Activated naive CD4-positive, alpha-beta T cell treated with anti-CD3 and anti-CD28 coated beads, Interleukin-2, amount 50 U/mL, for 72 hours (primary cell): ENCODE measurements at regions not wholly inside any gene's neighbourhood (a gene's known extent, or its start where the extent isn't known, plus 50 kb on each side); places are given as distances from the start of the nearest gene placed in this dataset.

Experiments used
- ATAC-seq, 2 donors: fragments of 150-1000 bp; cut with Tn5 transposase; 2 replicates each; pipeline ENCODE4 v1.10.0; 2021; ENCODE audit warnings: mild to moderate bottlenecking in 2 of 2, moderate library complexity in 2 of 2
- DNase-seq, 2 donors: peaks; one replicate each; pipeline ENCODE4 v3.0.0; 2021 to 2022; ENCODE audit warnings: low spot score in 2 of 2
- H3K27ac Mint-ChIP-seq, 2 donors: one replicate each; pipeline ENCODE4 v1.8.0; 2022; ENCODE audit warnings: mild to moderate bottlenecking in 2 of 2, mixed read lengths in 2 of 2
- H3K36me3 Mint-ChIP-seq, 2 donors: one replicate each; pipeline ENCODE4 v1.8.0; 2022; ENCODE audit warnings: mixed read lengths in 2 of 2
- H3K9me3 Mint-ChIP-seq, 2 donors: one replicate each; pipeline ENCODE4 v1.8.0; 2022; ENCODE audit warnings: mixed read lengths in 2 of 2

- Mint-ChIP-seq H3K36me3 (no peaks in the 10 kb centered on the region), H3K9me3 (peaks cover 0 to 4% of the 10 kb centered on the region in 2 donors)
- no peak for ATAC-seq
Observed at GRCh38 chr18:60675801-60676200, 303.2 kb upstream of the MC4R start.

DNA sequence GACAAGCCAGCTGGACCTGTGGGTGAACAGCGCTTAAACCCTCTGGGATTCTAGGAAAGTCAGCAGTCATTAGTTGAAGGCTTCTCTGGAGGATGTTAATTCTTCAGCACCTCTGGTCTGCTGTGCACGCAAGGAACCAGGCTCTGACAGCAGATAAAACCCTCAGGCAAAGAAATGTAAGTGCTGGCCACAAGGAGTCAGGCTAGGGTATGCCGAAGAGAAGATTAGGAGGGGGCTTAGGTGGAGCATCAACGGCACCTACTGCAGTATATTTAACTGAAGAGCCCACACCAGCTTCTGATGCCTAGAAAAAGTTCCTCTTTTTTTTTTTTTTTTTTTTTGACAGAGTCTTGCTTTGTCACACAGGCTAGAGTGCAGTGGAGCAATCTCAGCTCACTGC lies 304.2 kb upstream of the MC4R start:
- peaks cover 0 to 4% of the 10 kb centered on the region in 2 donors for H3K9me3 Mint-ChIP-seq
- no peak overlapping the region for H3K27ac Mint-ChIP-seq
- H3K36me3 Mint-ChIP-seq: no peaks in the 10 kb centered on the region
- no peak for DNase-seq
- ATAC-seq: no peak

More at GRCh38 chr18:60675801-60676200, 303.2 kb upstream of the MC4R start:
- no peak for DNase-seq
- H3K27ac Mint-ChIP-seq: no peak overlapping the region

DNA sequence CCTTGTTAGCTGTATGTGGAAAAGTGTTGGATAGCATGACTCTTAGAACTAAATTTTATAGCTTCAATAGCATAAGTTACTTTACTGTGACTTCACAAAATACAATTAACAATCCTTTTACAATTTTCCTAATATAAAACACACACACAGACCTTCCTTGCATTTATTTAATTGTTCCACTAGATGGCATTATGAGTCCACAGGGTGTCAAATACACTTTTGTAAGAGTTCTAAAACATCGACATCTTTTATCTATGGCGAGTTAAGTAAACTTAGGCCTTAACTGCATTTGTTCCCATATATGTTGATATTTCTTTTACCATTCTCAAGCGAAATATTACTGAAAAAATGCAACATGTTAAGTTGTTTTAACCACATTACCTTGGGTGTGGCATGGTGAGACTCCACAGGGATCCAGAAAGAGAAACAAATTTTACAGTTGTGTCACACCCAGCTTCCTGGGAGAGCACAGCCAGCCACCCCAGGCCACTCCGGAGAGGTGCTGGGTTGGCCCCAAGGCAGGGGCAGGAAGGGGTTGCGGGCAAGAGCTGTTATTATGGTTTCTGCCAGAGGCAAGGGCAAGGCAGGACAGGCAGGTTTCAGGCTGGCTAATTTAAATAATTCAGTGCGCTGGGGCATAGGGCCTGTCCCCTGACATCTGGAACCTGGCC lies 312.4 kb upstream of the MC4R start:
- Mint-ChIP-seq H3K9me3 (peaks cover 10 to 13% of the 10 kb centered on the region in 2 donors), H3K36me3 (no peaks in the 10 kb centered on the region), H3K27ac (no peak overlapping the region)
- ATAC-seq (no peak), DNase-seq (no peak)

DNA sequence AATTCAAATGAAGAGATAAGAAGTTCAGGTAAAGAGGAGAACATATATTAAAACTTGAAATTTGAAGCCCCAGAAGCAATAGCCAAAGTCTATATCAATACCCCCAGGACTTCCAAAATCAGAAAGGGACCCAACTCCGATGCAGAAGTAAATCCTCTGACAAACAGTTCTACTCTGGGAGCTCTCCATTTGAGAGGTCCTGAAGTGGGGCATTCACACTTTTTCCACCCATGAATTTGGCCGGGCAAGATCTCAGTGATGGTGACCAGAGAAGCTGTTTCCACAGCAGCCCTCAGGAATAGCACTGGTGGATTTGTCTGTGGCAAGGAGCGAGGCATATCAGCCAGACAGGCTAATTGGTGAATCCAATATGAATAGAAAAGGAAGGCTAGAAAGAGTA lies 313.6 kb upstream of the MC4R start:
- Mint-ChIP-seq H3K9me3 (peaks cover 6 to 13% of the 10 kb centered on the region in 2 donors), H3K27ac (no peak overlapping the region), H3K36me3 (no peaks in the 10 kb centered on the region)
- DNase-seq (no peak), ATAC-seq (no peak)

- ATAC-seq (no peak), DNase-seq (no peak)
- H3K9me3 Mint-ChIP-seq: peaks cover 0 to 8% of the 10 kb centered on the region in 2 donors
- no peak overlapping the region for H3K27ac Mint-ChIP-seq
- H3K36me3 Mint-ChIP-seq: no peaks in the 10 kb centered on the region
Observed at GRCh38 chr18:60691061-60691460, 318.5 kb upstream of the MC4R start.

DNA sequence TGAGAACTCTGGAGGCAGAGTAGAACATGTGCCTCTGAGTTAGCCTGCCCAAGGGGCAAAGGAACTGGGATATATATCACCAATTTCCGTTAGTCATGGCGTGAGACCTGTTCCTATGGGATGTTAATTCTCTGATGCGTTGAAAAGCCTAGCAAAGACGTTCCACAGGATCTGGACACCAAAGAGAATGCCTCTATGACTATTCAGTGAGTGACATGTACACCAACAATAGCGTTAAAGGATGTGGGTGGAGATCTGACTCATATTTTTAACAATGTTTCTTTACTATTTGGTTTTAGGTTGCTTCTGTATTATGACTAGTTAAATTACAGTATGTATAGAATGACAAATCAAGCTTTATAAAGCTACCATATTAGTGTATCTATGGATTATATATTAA lies 320.9 kb upstream of the MC4R start:
- Mint-ChIP-seq H3K9me3 (no peaks in the 10 kb centered on the region), H3K36me3 (no peaks in the 10 kb centered on the region), H3K27ac (no peak overlapping the region)
- ATAC-seq (no peak), DNase-seq (no peak)

- H3K9me3 Mint-ChIP-seq: peaks cover 14 to 16% of the 10 kb centered on the region in 2 donors
- no peak overlapping the region for H3K27ac Mint-ChIP-seq
- ATAC-seq: no peak
- no peaks in the 10 kb centered on the region for H3K36me3 Mint-ChIP-seq
- no peak for DNase-seq
Observed at GRCh38 chr18:60698901-60699300, 326.3 kb upstream of the MC4R start.

GRCh38 chr18:60722742-60723141 lies 350.2 kb upstream of the MC4R start:
- Mint-ChIP-seq H3K27ac (no peak overlapping the region), H3K9me3 (peaks cover 2 to 7% of the 10 kb centered on the region in 2 donors), H3K36me3 (no peaks in the 10 kb centered on the region)
- DNase-seq (no peak), ATAC-seq (no peak)

DNA sequence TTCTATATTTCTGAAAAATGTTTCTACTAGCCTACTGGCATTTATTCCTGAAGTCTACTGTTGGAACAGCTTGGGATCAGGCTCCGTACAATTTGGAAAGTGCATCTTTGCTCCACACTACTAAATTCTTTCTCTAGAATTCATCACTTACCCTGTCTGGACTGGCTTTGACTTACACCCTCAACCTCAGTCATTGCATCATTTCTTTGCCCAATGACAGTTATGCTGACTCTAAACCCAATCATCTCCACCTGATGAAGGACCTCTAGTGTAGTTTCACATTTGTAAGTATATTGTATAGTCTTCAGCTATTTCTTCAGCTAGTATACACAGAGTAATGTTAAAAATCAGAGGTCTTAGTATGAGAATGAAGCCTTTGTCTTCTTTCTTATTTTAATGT lies 359.6 kb upstream of the MC4R start:
- H3K9me3 Mint-ChIP-seq: peaks cover 6 to 13% of the 10 kb centered on the region in 2 donors
- no peak for ATAC-seq
- DNase-seq: no peak
- H3K27ac Mint-ChIP-seq: no peak overlapping the region
- no peaks in the 10 kb centered on the region for H3K36me3 Mint-ChIP-seq

GRCh38 chr18:60739212-60739611 lies 366.6 kb upstream of the MC4R start:
- ATAC-seq (no peak), DNase-seq (no peak)
- Mint-ChIP-seq H3K36me3 (no peaks in the 10 kb centered on the region), H3K27ac (no peak overlapping the region), H3K9me3 (peaks cover 0 to 8% of the 10 kb centered on the region in 2 donors)

GRCh38 chr18:60740313-60740712 lies 367.7 kb upstream of the MC4R start:
- ATAC-seq (no peak), DNase-seq (no peak)
- Mint-ChIP-seq H3K36me3 (no peaks in the 10 kb centered on the region), H3K9me3 (no peaks in the 10 kb centered on the region), H3K27ac (no peak overlapping the region)

GRCh38 chr18:60746491-60746890 lies 373.9 kb upstream of the MC4R start:
- DNase-seq: no peak
- ATAC-seq: no peak
- Mint-ChIP-seq H3K9me3 (no peaks in the 10 kb centered on the region), H3K36me3 (no peaks in the 10 kb centered on the region), H3K27ac (no peak overlapping the region)

GRCh38 chr18:60746919-60747318 lies 374.3 kb upstream of the MC4R start:
- ATAC-seq (no peak), DNase-seq (no peak)
- Mint-ChIP-seq H3K36me3 (no peaks in the 10 kb centered on the region), H3K9me3 (no peaks in the 10 kb centered on the region), H3K27ac (no peak overlapping the region)

DNA sequence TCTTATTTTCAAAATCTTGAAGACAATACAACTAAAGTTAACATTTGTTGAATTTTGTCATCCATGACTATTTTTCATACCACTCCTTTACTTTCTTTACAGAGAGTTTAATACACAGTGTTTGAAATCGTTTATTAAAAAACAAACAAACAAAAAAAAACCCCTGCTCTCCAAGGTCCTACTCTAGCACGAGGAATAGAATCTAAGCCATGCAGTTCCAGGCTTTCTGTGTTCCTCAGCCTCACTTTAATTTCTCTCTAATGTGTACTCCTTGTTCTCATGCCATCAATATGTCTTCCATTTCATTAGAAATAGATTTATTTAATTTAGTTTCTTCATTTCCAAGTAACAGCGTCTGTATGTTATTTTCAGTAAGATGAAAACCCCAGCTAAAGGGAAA lies 381.2 kb upstream of the MC4R start:
- DNase-seq: no peak
- Mint-ChIP-seq H3K36me3 (no peaks in the 10 kb centered on the region), H3K27ac (no peak overlapping the region), H3K9me3 (peaks cover 0 to 8% of the 10 kb centered on the region in 2 donors)
- no peak for ATAC-seq

DNA sequence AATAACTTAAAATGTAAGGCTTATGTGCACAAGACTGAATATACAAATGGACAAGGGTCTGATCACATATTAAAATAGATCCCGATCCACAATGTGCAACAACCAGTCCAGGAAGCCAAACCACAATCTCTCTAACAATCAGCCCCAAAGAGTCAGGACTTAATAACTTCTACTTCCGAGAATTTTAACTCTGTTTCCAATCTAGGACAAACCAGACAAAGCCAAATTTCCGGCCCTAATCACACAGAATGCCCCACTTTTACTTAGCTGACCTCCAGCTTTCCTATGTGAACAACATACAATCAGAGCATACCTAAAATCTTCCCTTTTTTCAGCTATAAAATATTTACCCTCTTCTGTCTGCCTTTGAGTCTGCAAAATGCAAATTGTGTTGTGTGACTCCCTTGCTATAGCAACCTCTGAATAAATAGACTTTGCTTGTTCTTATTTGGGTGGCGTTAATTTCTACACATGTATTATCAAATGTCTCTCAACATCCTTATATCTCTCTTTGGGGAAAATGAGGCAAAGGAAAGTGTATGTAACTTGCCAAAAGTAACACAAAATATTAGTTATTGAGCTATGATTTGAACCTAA lies 381.9 kb upstream of the MC4R start:
- Mint-ChIP-seq H3K36me3 (no peaks in the 10 kb centered on the region), H3K27ac (no peak overlapping the region), H3K9me3 (peaks cover 0 to 8% of the 10 kb centered on the region in 2 donors)
- no peak for DNase-seq
- ATAC-seq: no peak

DNA sequence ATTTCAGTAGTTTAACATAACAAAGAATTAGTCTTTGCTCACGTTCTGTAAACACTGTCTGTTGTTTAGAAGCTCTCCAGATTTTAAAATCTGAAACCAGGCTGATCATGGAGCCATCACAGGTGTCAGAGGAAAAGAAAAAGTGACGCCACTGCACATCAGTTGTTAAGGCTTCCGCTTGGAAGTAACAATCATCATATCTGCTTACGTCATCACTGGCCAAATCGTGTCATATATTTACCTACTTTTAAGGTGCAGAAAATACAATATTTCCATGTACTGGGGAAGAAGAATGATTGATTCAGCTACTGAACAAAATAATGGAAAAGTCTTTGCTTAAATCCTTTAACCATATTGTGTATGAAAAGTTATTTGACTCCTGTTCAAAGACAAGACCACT lies 382.6 kb upstream of the MC4R start:
- no peaks in the 10 kb centered on the region for H3K36me3 Mint-ChIP-seq
- peaks cover 0 to 8% of the 10 kb centered on the region in 2 donors for H3K9me3 Mint-ChIP-seq
- H3K27ac Mint-ChIP-seq: no peak overlapping the region
- no peak for ATAC-seq
- no peak for DNase-seq

GRCh38 chr18:60775978-60776377 lies 403.4 kb upstream of the MC4R start:
- H3K36me3 Mint-ChIP-seq: no peaks in the 10 kb centered on the region
- ATAC-seq: no peak
- H3K9me3 Mint-ChIP-seq: peaks cover 12 to 14% of the 10 kb centered on the region in 2 donors
- no peak for DNase-seq
- H3K27ac Mint-ChIP-seq: no peak overlapping the region

DNA sequence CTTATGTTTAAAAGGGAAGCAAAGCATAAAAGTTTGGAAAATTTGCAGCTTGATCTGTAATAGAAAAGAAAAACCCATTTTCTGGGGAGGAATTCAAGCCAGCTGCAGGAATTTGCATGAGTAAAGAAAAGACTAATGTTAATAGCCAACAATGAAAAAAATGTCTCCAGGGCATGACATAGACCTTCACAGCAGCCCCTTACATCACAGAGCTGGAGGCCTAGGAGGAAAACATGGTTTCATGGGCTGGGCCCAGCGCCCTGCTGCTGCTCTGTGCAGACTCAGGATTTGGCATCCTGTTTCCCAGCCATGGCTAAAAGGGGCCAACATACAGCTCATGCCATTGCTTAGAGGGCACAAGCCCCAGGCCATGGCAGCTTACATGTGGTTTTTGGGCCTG lies 411.6 kb upstream of the MC4R start:
- H3K36me3 Mint-ChIP-seq: no peaks in the 10 kb centered on the region
- DNase-seq (no peak), ATAC-seq (no peak)
- H3K27ac Mint-ChIP-seq: no peak overlapping the region
- peaks cover 4 to 19% of the 10 kb centered on the region in 2 donors for H3K9me3 Mint-ChIP-seq
